ENCODE measurements at regions not wholly inside any gene's neighbourhood (a gene's known extent, or its start where the extent isn't known, plus 50 kb on each side); places are given as distances from the start of the nearest gene placed in this dataset.

GRCh38 chr15:35907511-35907910, 361.5 kb upstream of the DPH6 start:
- no peak for TF ChIP-seq CTCF (conservative IDR thresholded peaks at IDR 0.05)
- TF ChIP-seq EZH2 (IDR thresholded peaks at IDR 0.05; ENCODE audit: low read depth) = no peak

Measured in PC-9 (cell line).